HUES64 (cell line): ENCODE measurements at regions not wholly inside any gene's neighbourhood (a gene's known extent, or its start where the extent isn't known, plus 50 kb on each side); places are given as distances from the start of the nearest gene placed in this dataset.

ENCODE experiments used
- H3K27ac ChIP-seq: 2 replicates; pipeline ENCODE4 v1.7.0; 2013; ENCODE audit warnings: low read depth, low read length, inconsistent platforms
- H3K27me3 ChIP-seq: 2 replicates; pipeline ENCODE4 v1.6.1; 2013; ENCODE audit warnings: mild to moderate bottlenecking, low read length; ENCODE audit not compliant: insufficient read depth
- H3K36me3 ChIP-seq: 2 replicates; pipeline ENCODE4 v1.6.1; 2013; ENCODE audit warnings: mild to moderate bottlenecking, low read length; ENCODE audit not compliant: insufficient read depth
- H3K4me1 ChIP-seq: 2 replicates; pipeline ENCODE4 v1.6.1; 2013; ENCODE audit warnings: mild to moderate bottlenecking, low read length, moderate library complexity; ENCODE audit not compliant: insufficient read depth
- H3K4me3 ChIP-seq: 2 replicates; pipeline ENCODE4 v1.5.1; 2013; ENCODE audit warnings: mild to moderate bottlenecking, low read length, moderate library complexity
- H3K9ac ChIP-seq: 2 replicates; pipeline ENCODE4 v1.6.1; 2013; ENCODE audit warnings: mild to moderate bottlenecking, low read depth, low read length
- H3K9me3 ChIP-seq: 2 replicates; pipeline ENCODE4 v1.6.1; 2013; ENCODE audit warnings: low read depth, low read length; ENCODE audit not compliant: insufficient read depth
- WGBS: fragments of 150-250, 120-280 bp; methylation state at CpG from one replicate; pipeline ENCODE4 v1.1.7; 2013; ENCODE audit warnings: missing lambda C conversion rate; 5-methylcytosine and 5-hydroxymethylcytosine counted together

DNA sequence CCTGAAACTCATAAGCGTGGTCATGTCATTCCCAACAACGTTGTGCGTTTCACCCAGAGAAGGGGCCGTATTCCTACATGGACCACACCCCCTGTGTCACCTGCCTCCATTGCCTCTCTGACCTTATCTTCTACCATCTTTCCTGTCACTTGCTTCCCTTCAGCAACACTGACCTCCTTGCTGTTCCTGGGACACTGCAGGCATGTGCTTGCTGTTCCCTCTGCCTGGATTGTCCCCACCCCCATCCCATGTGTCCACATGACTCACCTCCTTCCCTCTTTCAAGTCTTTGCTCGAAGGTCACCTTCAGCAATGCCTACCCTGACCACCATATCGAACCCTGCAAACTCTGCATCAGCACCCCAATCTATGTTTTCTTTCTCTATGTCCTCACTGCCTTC is 133.2 kb upstream of the ZNF618 start:
- Histone ChIP-seq H3K9ac (no peak overlapping the region), H3K27ac (no peak overlapping the region), H3K27me3 (no peaks in the 10 kb centered on the region), H3K4me1 (no peaks in the 10 kb centered on the region), H3K36me3 (no peaks in the 10 kb centered on the region), H3K9me3 (no peaks in the 10 kb centered on the region), H3K4me3 (no peak overlapping the region)
- 90% methylated on average over 6 of the region's 6 CpGs for WGBS

DNA sequence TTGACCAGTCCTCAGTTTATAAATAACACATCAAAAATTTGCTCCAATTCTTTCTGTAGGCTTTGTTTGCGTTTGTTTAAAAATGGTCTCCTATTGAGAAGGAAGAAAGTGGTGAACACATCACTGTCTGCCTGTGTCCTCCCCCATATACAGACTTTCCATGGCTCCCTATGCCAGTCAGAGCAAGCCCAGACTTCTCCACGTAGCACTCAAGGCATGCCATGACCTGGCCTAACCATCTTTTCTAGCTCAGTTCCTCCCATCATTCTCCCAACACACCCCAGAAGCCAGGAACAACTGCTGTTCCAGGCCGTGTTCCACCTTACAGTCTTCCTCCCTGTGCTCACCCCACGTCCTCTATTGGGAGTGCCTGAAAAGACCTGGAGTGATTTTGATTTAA is 129.6 kb upstream of the ZNF618 start:
- Histone ChIP-seq H3K27me3 (no peaks in the 10 kb centered on the region), H3K9me3 (no peaks in the 10 kb centered on the region; the same call in 1 of the 2 replicates)
- WGBS, result 89% methylated on average over 3 of the region's 4 CpGs

DNA sequence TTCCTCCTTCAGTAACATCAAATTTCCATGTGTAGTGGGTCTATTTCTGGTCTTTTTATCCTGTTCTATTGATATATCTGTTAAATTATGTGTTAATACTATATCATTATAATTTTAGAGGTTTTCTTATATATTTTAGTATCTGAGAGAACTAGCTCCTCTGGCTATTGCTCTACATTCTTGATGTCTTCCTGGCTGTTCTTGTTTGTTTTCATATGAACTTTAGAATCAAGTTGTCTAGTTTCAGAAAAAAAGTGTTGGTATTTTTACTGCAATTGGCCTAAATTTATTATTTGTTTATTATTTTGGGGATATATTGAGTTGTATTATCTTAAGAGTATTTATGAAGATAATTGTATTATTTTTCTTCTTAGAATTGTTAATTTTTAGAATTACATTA is 128.0 kb upstream of the ZNF618 start:
- H3K9ac ChIP-seq, result no peak overlapping the region
- H3K4me3 ChIP-seq, result no peak overlapping the region
- no peaks in the 10 kb centered on the region; the same call in 1 of the 2 replicates for H3K9me3 ChIP-seq
- no peaks in the 10 kb centered on the region for H3K27me3 ChIP-seq
- H3K4me1 ChIP-seq, result no peaks in the 10 kb centered on the region; the same call in 1 of the 2 replicates
- H3K36me3 ChIP-seq, result no peaks in the 10 kb centered on the region
- no peak overlapping the region for H3K27ac ChIP-seq

More for the DNA sequence above, 129.6 kb upstream of the ZNF618 start:
- Histone ChIP-seq H3K36me3 (no peaks in the 10 kb centered on the region), H3K4me1 (no peaks in the 10 kb centered on the region), H3K9ac (no peak overlapping the region), H3K27ac (no peak overlapping the region), H3K4me3 (no peak overlapping the region)

DNA sequence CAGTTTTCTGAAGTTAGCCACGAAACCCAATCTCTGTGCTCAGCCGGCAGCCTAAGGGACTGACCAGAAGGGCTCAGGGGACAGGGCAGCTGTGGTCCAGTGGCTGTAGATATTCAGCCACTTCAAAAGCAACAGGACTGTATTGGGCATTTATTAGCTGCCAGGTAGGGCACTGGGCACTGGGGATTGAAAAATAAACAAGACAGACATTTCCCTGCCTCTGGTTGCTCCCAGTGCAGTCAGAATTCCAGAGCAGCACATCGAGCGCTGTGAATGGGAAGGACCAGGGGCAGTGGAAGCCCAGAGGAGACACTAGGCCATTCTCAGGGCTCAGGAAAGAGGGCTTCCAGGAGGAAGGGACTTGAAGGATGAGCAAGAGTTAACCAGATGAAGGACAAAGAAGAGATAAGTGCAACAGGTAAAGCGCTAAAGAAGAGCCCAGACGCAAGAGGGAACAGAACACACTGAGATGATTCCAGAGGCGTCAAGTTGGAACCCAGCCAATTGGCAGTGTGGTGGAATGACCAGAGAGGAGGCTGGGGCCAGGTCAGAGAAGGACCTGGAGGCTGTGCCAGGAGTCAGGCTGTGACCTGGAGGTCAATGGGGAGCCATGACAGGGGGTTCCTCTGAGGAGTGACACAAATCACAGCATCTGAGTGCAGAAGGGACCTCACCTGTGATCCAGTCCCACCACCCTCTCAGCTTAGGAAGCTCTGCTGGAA is 122.5 kb upstream of the ZNF618 start:
- H3K9me3 ChIP-seq, result no peaks in the 10 kb centered on the region
- H3K9ac ChIP-seq, result no peak overlapping the region
- no peaks in the 10 kb centered on the region for H3K36me3 ChIP-seq
- peaks cover 14% of the 10 kb centered on the region for H3K4me1 ChIP-seq
- H3K27ac ChIP-seq, result no peak overlapping the region
- H3K4me3 ChIP-seq, result no peak overlapping the region
- no peaks in the 10 kb centered on the region for H3K27me3 ChIP-seq
- WGBS, result 95% methylated on average over 7 of the region's 7 CpGs

DNA sequence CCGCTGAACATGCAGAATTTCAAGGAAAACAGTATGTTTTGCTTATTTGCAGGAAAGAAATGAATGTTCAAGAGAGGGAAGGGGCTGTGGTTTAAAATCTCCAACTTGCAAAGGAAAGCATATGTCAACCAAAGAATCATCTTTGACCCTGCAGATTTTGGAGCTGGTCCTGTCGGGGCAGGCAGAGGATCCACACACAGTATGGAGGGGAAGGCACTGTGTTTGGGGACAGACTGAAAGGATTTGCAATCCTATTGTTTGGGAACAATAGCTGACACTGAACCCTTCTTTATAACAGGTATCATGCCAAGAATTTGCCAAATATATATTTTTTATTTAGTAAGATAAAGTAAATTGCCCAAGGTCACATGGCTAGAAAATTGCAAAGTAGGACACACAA is 121.4 kb upstream of the ZNF618 start:
- Histone ChIP-seq H3K9ac (no peak overlapping the region), H3K36me3 (no peaks in the 10 kb centered on the region), H3K4me3 (no peak overlapping the region), H3K4me1 (peaks cover 14% of the 10 kb centered on the region), H3K27ac (no peak overlapping the region), H3K9me3 (peaks cover 3% of the 10 kb centered on the region; the same call in 1 of the 2 replicates), H3K27me3 (no peaks in the 10 kb centered on the region)
- WGBS, result 52% methylated on average over 2 of the region's 2 CpGs

DNA sequence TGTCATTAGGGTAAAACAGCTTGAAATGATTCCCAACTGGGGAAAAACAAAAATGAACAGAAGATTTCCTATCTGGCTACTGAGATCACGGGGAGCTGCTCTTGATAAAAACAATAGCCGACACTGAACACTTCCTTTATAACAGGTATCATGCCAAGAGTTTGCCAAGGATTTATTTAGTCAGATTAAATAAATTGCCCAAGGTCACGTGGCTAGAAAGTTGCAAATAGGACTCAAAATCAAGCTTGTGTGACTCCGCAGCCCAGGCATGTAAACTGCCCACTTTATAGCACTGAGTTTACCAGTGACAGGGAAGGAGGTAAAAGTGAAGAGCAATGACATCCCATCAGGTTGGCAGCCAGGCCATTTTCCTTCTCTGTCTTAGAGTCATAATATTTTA is 120.7 kb upstream of the ZNF618 start:
- H3K9me3 ChIP-seq, result peaks cover 3% of the 10 kb centered on the region; the same call in 1 of the 2 replicates
- 86% methylated on average over 4 of the region's 4 CpGs for WGBS
- H3K4me3 ChIP-seq, result no peak overlapping the region
- H3K27ac ChIP-seq, result no peak overlapping the region
- no peaks in the 10 kb centered on the region for H3K36me3 ChIP-seq
- H3K4me1 ChIP-seq, result peaks cover 14% of the 10 kb centered on the region
- no peak overlapping the region for H3K9ac ChIP-seq
- H3K27me3 ChIP-seq, result no peaks in the 10 kb centered on the region

DNA sequence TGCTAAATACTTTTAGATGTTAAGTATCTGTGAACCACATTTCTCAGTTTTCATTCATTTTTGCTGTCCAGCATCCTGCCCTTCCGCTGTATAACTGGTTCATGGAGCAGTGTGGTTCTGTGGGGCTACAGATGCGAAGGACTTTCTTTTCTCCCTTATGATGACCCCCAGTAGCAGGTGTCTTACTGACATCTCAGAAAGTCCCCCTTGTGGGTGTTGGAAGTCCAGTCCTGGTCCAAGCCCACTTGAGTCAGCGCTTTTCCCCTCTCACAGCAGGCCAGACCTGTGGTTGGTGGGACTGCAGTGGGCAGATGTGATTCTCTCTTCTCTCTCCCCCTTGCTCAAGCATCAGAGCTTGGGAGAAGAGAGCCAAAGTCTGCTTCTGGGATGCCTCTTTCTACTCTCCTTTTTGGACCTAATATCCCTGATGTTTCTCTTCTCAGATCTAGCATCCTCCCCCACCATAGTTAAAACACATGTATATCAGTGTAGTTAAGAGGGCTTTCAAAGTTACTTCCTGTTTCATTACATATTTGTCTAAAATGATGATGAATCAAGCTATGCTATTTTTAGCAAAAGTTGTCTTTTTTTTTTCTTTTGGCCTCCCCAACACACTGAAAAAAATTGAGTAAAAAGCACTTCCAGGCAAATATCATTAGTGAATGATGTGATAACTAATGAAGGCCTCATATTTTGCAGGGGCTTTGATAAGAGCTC is 119.5 kb upstream of the ZNF618 start:
- WGBS, result 86% methylated on average over 3 of the region's 3 CpGs
- H3K27ac ChIP-seq, result no peak overlapping the region

DNA sequence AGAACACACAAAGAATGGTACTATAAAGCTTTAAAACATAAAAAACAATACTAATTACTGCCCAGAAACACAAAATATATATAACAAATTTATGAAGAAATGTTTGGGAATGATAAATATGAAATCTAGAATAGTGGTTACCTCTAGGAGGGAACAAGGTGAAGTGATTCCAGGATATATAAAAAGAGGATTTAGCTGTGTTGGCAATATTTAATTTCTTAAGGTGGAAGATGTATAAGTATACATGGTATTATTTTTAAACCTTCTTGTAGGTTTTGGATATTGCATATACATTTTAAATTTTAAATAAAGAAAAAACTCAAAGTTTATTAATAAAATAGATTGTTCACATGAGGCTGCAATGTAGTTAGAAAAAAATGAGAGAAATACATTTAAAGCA is 112.7 kb upstream of the ZNF618 start:
- Histone ChIP-seq H3K4me3 (no peak overlapping the region), H3K27ac (no peak overlapping the region), H3K27me3 (no peaks in the 10 kb centered on the region), H3K9me3 (peaks cover 3% of the 10 kb centered on the region; the same call in 1 of the 2 replicates), H3K9ac (no peak overlapping the region), H3K4me1 (no peaks in the 10 kb centered on the region), H3K36me3 (no peaks in the 10 kb centered on the region)

More for the DNA sequence above, 119.5 kb upstream of the ZNF618 start:
- no peaks in the 10 kb centered on the region for H3K36me3 ChIP-seq
- peaks cover 14% of the 10 kb centered on the region for H3K4me1 ChIP-seq
- H3K27me3 ChIP-seq, result no peaks in the 10 kb centered on the region
- no peak overlapping the region for H3K9ac ChIP-seq
- H3K4me3 ChIP-seq, result no peak overlapping the region
- H3K9me3 ChIP-seq, result peaks cover 3% of the 10 kb centered on the region; the same call in 1 of the 2 replicates

DNA sequence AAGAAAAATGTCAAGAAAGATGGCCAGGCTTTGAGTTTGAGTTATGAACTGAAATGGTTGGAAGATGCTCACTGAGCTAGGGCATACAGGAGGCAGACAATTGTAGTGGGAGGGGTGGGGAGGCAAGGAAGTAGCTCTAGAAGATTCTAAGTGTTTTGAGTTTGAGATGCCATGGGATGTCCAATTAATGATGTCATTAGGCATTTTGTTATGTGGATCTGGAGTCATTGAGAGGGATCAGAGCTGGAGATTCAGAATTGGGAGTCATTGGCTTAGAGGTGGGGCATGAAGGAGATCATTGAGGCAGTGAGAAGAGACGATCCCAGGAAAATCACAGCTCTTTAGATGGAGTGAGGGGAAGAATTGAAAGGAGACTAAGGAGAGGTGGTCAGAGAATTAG is 111.5 kb upstream of the ZNF618 start:
- H3K27ac ChIP-seq, result no peak overlapping the region
- H3K9me3 ChIP-seq, result 0 out of 2 replicates have a peak, but pooled peaks cover under 1% of the 10 kb centered on the region
- H3K9ac ChIP-seq, result no peak overlapping the region
- no peaks in the 10 kb centered on the region for H3K27me3 ChIP-seq
- H3K4me3 ChIP-seq, result no peak overlapping the region
- 91% methylated on average over 1 of the region's 1 CpG for whole genome bisulfite sequencing
- H3K4me1 ChIP-seq, result no peaks in the 10 kb centered on the region
- H3K36me3 ChIP-seq, result no peaks in the 10 kb centered on the region

DNA sequence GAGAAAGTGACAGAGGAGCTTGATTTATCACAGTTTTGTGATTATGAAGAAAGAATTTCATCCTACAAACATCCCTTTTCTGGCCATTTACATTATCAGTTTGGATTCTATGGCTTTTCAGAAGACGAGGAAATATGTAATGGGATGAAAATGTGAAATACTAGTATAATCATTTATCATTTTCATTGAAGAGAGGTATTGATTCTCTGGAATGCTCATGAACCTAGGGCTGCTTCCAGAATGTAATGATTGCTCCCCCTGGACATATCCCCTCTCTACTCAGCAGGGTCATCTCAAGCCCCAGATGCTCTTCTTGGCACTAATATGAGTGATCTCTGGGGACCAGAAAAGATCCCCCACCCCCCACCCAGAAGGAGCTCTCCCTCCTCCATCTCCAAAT is 106.7 kb upstream of the ZNF618 start:
- no peaks in the 10 kb centered on the region for H3K36me3 ChIP-seq
- H3K4me3 ChIP-seq, result no peak overlapping the region
- no peak overlapping the region for H3K27ac ChIP-seq
- H3K9me3 ChIP-seq, result no peaks in the 10 kb centered on the region
- WGBS, result no CpG with 5 or more reads among the region's 1 CpG
- H3K4me1 ChIP-seq, result no peaks in the 10 kb centered on the region
- H3K27me3 ChIP-seq, result no peaks in the 10 kb centered on the region
- no peak overlapping the region for H3K9ac ChIP-seq

DNA sequence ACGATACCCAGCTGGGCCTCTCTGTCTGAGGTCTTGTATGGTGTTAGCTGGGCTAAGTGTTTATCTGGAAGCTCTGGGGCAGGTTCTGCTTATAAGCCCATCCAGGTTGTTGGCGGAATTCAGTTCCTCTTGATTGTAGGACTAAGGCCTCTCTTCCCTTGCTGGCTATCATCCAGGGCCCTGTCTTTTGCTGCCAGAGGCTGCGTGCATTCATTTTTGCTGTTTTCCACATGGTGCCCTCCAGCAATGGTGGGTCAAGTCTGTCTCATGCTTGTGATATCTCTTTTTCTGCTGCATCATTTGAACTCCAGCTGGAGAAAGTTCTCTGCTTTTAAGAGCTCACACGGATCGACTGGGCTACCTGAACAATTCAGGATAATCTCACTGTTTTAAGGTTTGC is 105.7 kb upstream of the ZNF618 start:
- WGBS, result 82% methylated on average over 5 of the region's 5 CpGs
- Histone ChIP-seq H3K9ac (no peak overlapping the region), H3K9me3 (no peaks in the 10 kb centered on the region), H3K4me1 (no peaks in the 10 kb centered on the region), H3K27me3 (no peaks in the 10 kb centered on the region), H3K4me3 (no peak overlapping the region), H3K36me3 (no peaks in the 10 kb centered on the region), H3K27ac (no peak overlapping the region)
